ENCODE measurements at regions not wholly inside any gene's neighbourhood (a gene's known extent, or its start where the extent isn't known, plus 50 kb on each side); places are given as distances from the start of the nearest gene placed in this dataset.

DNA sequence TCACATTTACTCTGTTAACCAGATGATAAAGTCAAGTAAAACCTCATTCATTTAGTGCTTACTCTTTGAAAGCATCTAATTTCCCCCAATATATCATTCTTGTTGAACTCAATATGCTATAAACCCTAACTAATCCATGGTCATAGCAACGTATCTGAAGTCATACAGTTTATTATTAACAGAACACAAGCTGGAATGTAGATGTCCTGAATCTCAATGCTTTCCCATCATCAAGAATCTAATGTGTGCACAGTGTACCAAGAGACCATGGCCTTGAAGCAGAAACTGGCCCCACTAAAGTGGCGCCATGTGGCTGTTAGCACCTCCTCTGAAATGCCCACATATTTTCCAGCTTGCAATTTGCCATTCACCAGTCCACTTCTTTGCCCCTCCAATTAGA lies 245.8 kb downstream of the SOX9 start:
- no peak for TF ChIP-seq ZC3H10 (CRISPR knock-in tag; IDR thresholded peaks at IDR 0.05)
- TF ChIP-seq, protein P1, sequence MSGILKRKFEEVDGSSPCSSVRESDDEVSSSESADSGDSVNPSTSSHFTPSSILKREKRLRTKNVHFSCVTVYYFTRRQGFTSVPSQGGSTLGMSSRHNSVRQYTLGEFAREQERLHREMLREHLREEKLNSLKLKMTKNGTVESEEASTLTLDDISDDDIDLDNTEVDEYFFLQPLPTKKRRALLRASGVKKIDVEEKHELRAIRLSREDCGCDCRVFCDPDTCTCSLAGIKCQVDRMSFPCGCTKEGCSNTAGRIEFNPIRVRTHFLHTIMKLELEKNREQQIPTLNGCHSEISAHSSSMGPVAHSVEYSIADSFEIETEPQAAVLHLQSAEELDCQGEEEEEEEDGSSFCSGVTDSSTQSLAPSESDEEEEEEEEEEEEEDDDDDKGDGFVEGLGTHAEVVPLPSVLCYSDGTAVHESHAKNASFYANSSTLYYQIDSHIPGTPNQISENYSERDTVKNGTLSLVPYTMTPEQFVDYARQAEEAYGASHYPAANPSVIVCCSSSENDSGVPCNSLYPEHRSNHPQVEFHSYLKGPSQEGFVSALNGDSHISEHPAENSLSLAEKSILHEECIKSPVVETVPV (CRISPR knock-in tag; IDR thresholded peaks at IDR 0.05) = no peak
- no peak for TF ChIP-seq GLIS3 (CRISPR knock-in tag; IDR thresholded peaks at IDR 0.05)
- TF ChIP-seq, protein P2, sequence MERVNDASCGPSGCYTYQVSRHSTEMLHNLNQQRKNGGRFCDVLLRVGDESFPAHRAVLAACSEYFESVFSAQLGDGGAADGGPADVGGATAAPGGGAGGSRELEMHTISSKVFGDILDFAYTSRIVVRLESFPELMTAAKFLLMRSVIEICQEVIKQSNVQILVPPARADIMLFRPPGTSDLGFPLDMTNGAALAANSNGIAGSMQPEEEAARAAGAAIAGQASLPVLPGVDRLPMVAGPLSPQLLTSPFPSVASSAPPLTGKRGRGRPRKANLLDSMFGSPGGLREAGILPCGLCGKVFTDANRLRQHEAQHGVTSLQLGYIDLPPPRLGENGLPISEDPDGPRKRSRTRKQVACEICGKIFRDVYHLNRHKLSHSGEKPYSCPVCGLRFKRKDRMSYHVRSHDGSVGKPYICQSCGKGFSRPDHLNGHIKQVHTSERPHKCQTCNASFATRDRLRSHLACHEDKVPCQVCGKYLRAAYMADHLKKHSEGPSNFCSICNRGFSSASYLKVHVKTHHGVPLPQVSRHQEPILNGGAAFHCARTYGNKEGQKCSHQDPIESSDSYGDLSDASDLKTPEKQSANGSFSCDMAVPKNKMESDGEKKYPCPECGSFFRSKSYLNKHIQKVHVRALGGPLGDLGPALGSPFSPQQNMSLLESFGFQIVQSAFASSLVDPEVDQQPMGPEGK (CRISPR knock-in tag; IDR thresholded peaks at IDR 0.05; ENCODE audit: borderline replicate concordance) = no peak
- TF ChIP-seq ZNF565 (CRISPR knock-in tag; conservative IDR thresholded peaks at IDR 0.05; ENCODE audit: low read depth) = no peak
- TF ChIP-seq ARNTL (CRISPR knock-in tag; IDR thresholded peaks at IDR 0.05; ENCODE audit: borderline replicate concordance, low read depth) = no peak
- TF ChIP-seq, protein P3, sequence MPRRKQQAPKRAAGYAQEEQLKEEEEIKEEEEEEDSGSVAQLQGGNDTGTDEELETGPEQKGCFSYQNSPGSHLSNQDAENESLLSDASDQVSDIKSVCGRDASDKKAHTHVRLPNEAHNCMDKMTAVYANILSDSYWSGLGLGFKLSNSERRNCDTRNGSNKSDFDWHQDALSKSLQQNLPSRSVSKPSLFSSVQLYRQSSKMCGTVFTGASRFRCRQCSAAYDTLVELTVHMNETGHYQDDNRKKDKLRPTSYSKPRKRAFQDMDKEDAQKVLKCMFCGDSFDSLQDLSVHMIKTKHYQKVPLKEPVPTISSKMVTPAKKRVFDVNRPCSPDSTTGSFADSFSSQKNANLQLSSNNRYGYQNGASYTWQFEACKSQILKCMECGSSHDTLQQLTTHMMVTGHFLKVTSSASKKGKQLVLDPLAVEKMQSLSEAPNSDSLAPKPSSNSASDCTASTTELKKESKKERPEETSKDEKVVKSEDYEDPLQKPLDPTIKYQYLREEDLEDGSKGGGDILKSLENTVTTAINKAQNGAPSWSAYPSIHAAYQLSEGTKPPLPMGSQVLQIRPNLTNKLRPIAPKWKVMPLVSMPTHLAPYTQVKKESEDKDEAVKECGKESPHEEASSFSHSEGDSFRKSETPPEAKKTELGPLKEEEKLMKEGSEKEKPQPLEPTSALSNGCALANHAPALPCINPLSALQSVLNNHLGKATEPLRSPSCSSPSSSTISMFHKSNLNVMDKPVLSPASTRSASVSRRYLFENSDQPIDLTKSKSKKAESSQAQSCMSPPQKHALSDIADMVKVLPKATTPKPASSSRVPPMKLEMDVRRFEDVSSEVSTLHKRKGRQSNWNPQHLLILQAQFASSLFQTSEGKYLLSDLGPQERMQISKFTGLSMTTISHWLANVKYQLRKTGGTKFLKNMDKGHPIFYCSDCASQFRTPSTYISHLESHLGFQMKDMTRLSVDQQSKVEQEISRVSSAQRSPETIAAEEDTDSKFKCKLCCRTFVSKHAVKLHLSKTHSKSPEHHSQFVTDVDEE (CRISPR knock-in tag; IDR thresholded peaks at IDR 0.05) = no peak
- TF ChIP-seq ZFP30 (CRISPR knock-in tag; IDR thresholded peaks at IDR 0.05) = no peak
- no peak for TF ChIP-seq ZNF8 (CRISPR knock-in tag; IDR thresholded peaks at IDR 0.05)
